ENCODE measurements at regions not wholly inside any gene's neighbourhood (a gene's known extent, or its start where the extent isn't known, plus 50 kb on each side); places are given as distances from the start of the nearest gene placed in this dataset.
"Not testable (repeated sequence)": the region's sequence is repeated elsewhere in the genome, so short reads cannot be mapped to it uniquely, and the experiment has no call there.

- DNase-seq (ENCODE audit: low read depth, low spot score), result no peak
Measured at GRCh38 chr5:81830596-81830995, 79.7 kb upstream of the SSBP2 start.

GRCh38 chr5:81829242-81829641 lies 78.3 kb upstream of the SSBP2 start:
- no peak for DNase-seq (ENCODE audit: low read depth, low spot score)

GRCh38 chr5:81827500-81827899 lies 76.6 kb upstream of the SSBP2 start:
- no peak for DNase-seq (ENCODE audit: low read depth, low spot score)

GRCh38 chr5:81826128-81826527 lies 75.2 kb upstream of the SSBP2 start:
- DNase-seq (ENCODE audit: low read depth, low spot score), result no peak

- DNase-seq (ENCODE audit: low read depth, low spot score), result no peak
Measured at GRCh38 chr5:81825237-81825636, 74.3 kb upstream of the SSBP2 start.

GRCh38 chr5:81823736-81824135 lies 72.8 kb upstream of the SSBP2 start:
- not testable (repeated sequence) for DNase-seq (ENCODE audit: low read depth, low spot score)

- no peak for DNase-seq (ENCODE audit: low read depth, low spot score)
Measured at GRCh38 chr5:81820863-81821262, 70.0 kb upstream of the SSBP2 start.

GRCh38 chr5:81820318-81820636 lies 69.4 kb upstream of the SSBP2 start:
- DNase-seq (ENCODE audit: low read depth, low spot score), result no peak

- DNase-seq (ENCODE audit: low read depth, low spot score), result no peak
Measured at GRCh38 chr5:81819556-81820317, 68.8 kb upstream of the SSBP2 start.

GRCh38 chr5:81817980-81818379 lies 67.1 kb upstream of the SSBP2 start:
- no peak for DNase-seq (ENCODE audit: low read depth, low spot score)

- no peak for DNase-seq (ENCODE audit: low read depth, low spot score)
Measured at GRCh38 chr5:81817086-81817485, 66.2 kb upstream of the SSBP2 start.

GRCh38 chr5:81815321-81815720 lies 64.4 kb upstream of the SSBP2 start:
- DNase-seq (ENCODE audit: low read depth, low spot score), result no peak

GRCh38 chr5:81808106-81808505 lies 57.2 kb upstream of the SSBP2 start:
- DNase-seq (ENCODE audit: low read depth, low spot score), result no peak

- no peak for DNase-seq (ENCODE audit: low read depth, low spot score)
Measured at GRCh38 chr5:81805086-81805485, 54.2 kb upstream of the SSBP2 start.

GRCh38 chr5:81803812-81804211 lies 52.9 kb upstream of the SSBP2 start:
- DNase-seq (ENCODE audit: low read depth, low spot score), result no peak

GRCh38 chr5:81802625-81803024 lies 51.7 kb upstream of the SSBP2 start:
- no peak for DNase-seq (ENCODE audit: low read depth, low spot score)

- DNase-seq (ENCODE audit: low read depth, low spot score), result no peak
Measured at GRCh38 chr5:81802020-81802419, 51.1 kb upstream of the SSBP2 start.

- no peak for DNase-seq (ENCODE audit: low read depth, low spot score)
Measured at GRCh38 chr5:81800797-81801196, 49.9 kb upstream of the SSBP2 start.
